ENCODE measurements at regions not wholly inside any gene's neighbourhood (a gene's known extent, or its start where the extent isn't known, plus 50 kb on each side); places are given as distances from the start of the nearest gene placed in this dataset.
"Not testable (repeated sequence)": the region's sequence is repeated elsewhere in the genome, so short reads cannot be mapped to it uniquely, and the experiment has no call there.

- DNase-seq (ENCODE audit: insufficient read length, low spot score), result no peak
- no peak for TF ChIP-seq CTCF (IDR thresholded peaks at IDR 0.05; ENCODE audit: insufficient read depth, missing control alignments)
- FAIRE-seq, result no peak
These were observed 199.2 kb upstream of the SULF2 start for GRCh38 chr20:47984437-47984836.

GRCh38 chr20:47983642-47984041, 198.4 kb upstream of the SULF2 start:
- not testable (repeated sequence) for FAIRE-seq; DNase-seq (ENCODE audit: insufficient read length, low spot score)

GRCh38 chr20:47982574-47983360, 197.5 kb upstream of the SULF2 start:
- DNase-seq (ENCODE audit: insufficient read length, low spot score) (no peak), FAIRE-seq (no peak)
- TF ChIP-seq CTCF (IDR thresholded peaks at IDR 0.05; ENCODE audit: insufficient read depth, missing control alignments), result no peak

GRCh38 chr20:47981222-47981621, 195.9 kb upstream of the SULF2 start:
- TF ChIP-seq CTCF (IDR thresholded peaks at IDR 0.05; ENCODE audit: insufficient read depth, missing control alignments), result no peak
- no peak for FAIRE-seq
- no peak for DNase-seq (ENCODE audit: insufficient read length, low spot score)

GRCh38 chr20:47980336-47981177, 195.3 kb upstream of the SULF2 start:
- FAIRE-seq (no peak), DNase-seq (ENCODE audit: insufficient read length, low spot score) (no peak)
- TF ChIP-seq CTCF (IDR thresholded peaks at IDR 0.05; ENCODE audit: insufficient read depth, missing control alignments), result no peak

GRCh38 chr20:47979361-47980095, 194.2 kb upstream of the SULF2 start:
- not testable (repeated sequence) for FAIRE-seq; DNase-seq (ENCODE audit: insufficient read length, low spot score)

GRCh38 chr20:47978428-47979120, 193.3 kb upstream of the SULF2 start:
- not testable (repeated sequence) for DNase-seq (ENCODE audit: insufficient read length, low spot score); FAIRE-seq

GRCh38 chr20:47977789-47978252, 192.5 kb upstream of the SULF2 start:
- FAIRE-seq; DNase-seq (ENCODE audit: insufficient read length, low spot score): not testable (repeated sequence)

GRCh38 chr20:47977017-47977788, 191.9 kb upstream of the SULF2 start:
- not testable (repeated sequence) for DNase-seq (ENCODE audit: insufficient read length, low spot score); FAIRE-seq
